K562 (cell line): ENCODE measurements at regions not wholly inside any gene's neighbourhood (a gene's known extent, or its start where the extent isn't known, plus 50 kb on each side); places are given as distances from the start of the nearest gene placed in this dataset.

Experiments
- ARID3A ChIP-seq: IDR thresholded peaks from 2 replicates; pipeline ENCODE4 v1.6.1; 2012; ENCODE audit warnings: low read depth, low read length, improper control_type of control experiment, borderline replicate concordance
- HMBOX1 ChIP-seq: sonication (generic); IDR thresholded peaks from 2 replicates; pipeline ENCODE4 v1.6.1; 2016
- HMG20A ChIP-seq: fragments of 450-650 bp; formaldehyde crosslinking; conservative IDR thresholded peaks from 2 replicates; pipeline ENCODE4 v1.4.0; 2020; ENCODE audit warnings: mild to moderate bottlenecking, mixed read lengths
- KLF1 ChIP-seq: fragments of 450-650 bp; IDR thresholded peaks from 2 replicates; pipeline ENCODE4 v1.6.1; 2016; ENCODE audit warnings: missing genetic modification characterization, missing compliant biosample characterization
- PHF20 ChIP-seq: fragments of 450-650 bp; IDR thresholded peaks from 2 replicates; pipeline ENCODE4 v1.6.1; 2018; ENCODE audit not compliant: partially characterized antibody
- POLR2AphosphoS5 ChIP-seq: IDR thresholded peaks from 2 replicates; pipeline ENCODE4 v1.6.1; 2011; ENCODE audit warnings: mild to moderate bottlenecking, low read depth, low read length, moderate library complexity; ENCODE audit not compliant: control insufficient read depth, insufficient read depth
- POLR3G ChIP-seq: IDR thresholded peaks from 2 replicates; pipeline ENCODE4 v1.6.1; 2011; ENCODE audit not compliant: insufficient read length, insufficient replicate concordance; ENCODE audit errors: extremely low read depth
- TFAP4 ChIP-seq: sonication (generic); formaldehyde crosslinking; IDR thresholded peaks from 2 replicates; pipeline ENCODE4 v1.8.0; 2022; ENCODE audit warnings: missing genetic modification reagents, mild to moderate bottlenecking, moderate library complexity, borderline replicate concordance
- U2AF1 ChIP-seq: fragments of 200-400 bp; formaldehyde crosslinking; optimal IDR thresholded peaks from 2 replicates; pipeline ENCODE3; 2017; ENCODE audit warnings: mild to moderate bottlenecking, low read depth, low read length, moderate library complexity
- TF ChIP-seq, protein P1 (sequence below), 3 experiments: IDR thresholded peaks in 2 of 3; conservative IDR thresholded peaks in 1 of 3; 2 replicates each; pipeline ENCODE4 v1.5.1; 2011 to 2012; ENCODE audit warnings: low read length in 3 of 3, mild to moderate bottlenecking in 3 of 3, control low read depth in 2 of 3, improper control_type of control experiment in 1 of 3, inconsistent platforms in 1 of 3, low read depth in 1 of 3, mixed read lengths in 1 of 3, moderate library complexity in 1 of 3; ENCODE audit not compliant: insufficient read depth in 2 of 3

DNA sequence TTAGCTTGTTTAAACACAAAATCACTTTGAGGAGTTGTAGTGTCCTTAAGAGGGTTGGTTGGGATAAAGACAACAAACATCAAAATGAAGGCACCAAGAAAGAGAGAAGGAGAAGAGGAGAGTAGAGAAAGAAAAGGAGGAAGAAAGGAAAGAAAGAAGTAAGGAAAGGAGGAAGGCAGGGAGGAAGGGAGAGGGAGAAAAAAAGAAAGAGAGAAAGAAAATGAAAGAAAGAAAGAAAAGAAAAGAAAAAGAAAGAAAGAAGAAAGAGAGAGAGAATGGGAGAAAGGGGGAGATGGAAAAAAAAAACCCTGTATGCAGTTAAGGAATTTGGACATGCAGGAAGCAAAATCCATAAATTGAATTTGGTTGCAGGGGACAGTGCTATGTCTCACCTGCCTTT, 635.4 kb upstream of the FZD8 start:
- TF ChIP-seq U2AF1 (no peak), ARID3A (no peak), PHF20 (no peak), TFAP4 (CRISPR knock-in tag) (no peak), HMG20A (CRISPR knock-in tag) (no peak), KLF1 (tag) (no peak), HMBOX1 (no peak), POLR3G (no peak), POLR2AphosphoS5 (no peak)
- TF ChIP-seq, protein P1, sequence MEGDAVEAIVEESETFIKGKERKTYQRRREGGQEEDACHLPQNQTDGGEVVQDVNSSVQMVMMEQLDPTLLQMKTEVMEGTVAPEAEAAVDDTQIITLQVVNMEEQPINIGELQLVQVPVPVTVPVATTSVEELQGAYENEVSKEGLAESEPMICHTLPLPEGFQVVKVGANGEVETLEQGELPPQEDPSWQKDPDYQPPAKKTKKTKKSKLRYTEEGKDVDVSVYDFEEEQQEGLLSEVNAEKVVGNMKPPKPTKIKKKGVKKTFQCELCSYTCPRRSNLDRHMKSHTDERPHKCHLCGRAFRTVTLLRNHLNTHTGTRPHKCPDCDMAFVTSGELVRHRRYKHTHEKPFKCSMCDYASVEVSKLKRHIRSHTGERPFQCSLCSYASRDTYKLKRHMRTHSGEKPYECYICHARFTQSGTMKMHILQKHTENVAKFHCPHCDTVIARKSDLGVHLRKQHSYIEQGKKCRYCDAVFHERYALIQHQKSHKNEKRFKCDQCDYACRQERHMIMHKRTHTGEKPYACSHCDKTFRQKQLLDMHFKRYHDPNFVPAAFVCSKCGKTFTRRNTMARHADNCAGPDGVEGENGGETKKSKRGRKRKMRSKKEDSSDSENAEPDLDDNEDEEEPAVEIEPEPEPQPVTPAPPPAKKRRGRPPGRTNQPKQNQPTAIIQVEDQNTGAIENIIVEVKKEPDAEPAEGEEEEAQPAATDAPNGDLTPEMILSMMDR (IDR thresholded peaks at IDR 0.05 in 2 of 3, conservative IDR thresholded peaks at IDR 0.05 in 1 of 3; ENCODE audit: insufficient read depth in 2 of 3, low read depth in 1 of 3, low read length in 3 of 3): no peak
